Fibroblast of upper back skin (primary cell): ENCODE measurements at regions not wholly inside any gene's neighbourhood (a gene's known extent, or its start where the extent isn't known, plus 50 kb on each side); places are given as distances from the start of the nearest gene placed in this dataset.

Source experiments
- DNase-seq: peaks from one replicate; pipeline ENCODE4 v3.0.0-alpha.2; 2013

GRCh38 chr17:33789658-33790057, 465.4 kb upstream of the CCL2 start:
- no peak for DNase-seq

DNA sequence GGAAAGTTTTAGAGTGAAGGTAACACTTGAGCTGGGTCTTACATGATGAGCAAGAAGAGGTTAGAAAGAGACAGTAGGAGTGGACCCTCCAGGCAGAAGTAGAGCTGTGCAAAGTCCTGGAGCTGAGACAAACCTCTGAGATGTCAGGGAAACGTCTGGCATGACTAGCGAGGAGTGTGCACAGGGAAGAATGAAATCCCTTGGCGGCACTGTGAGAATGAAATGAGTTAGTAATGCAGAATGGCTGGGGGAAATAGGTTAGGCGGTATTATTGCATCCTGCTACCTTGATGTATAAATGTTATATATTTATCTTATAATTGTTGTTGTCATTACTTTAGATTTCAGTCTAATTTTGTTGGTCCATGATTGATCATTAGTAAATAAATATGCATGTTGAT, 457.9 kb upstream of the CCL2 start:
- no peak for DNase-seq

GRCh38 chr17:33798308-33798707, 456.8 kb upstream of the CCL2 start:
- DNase-seq: no peak

DNA sequence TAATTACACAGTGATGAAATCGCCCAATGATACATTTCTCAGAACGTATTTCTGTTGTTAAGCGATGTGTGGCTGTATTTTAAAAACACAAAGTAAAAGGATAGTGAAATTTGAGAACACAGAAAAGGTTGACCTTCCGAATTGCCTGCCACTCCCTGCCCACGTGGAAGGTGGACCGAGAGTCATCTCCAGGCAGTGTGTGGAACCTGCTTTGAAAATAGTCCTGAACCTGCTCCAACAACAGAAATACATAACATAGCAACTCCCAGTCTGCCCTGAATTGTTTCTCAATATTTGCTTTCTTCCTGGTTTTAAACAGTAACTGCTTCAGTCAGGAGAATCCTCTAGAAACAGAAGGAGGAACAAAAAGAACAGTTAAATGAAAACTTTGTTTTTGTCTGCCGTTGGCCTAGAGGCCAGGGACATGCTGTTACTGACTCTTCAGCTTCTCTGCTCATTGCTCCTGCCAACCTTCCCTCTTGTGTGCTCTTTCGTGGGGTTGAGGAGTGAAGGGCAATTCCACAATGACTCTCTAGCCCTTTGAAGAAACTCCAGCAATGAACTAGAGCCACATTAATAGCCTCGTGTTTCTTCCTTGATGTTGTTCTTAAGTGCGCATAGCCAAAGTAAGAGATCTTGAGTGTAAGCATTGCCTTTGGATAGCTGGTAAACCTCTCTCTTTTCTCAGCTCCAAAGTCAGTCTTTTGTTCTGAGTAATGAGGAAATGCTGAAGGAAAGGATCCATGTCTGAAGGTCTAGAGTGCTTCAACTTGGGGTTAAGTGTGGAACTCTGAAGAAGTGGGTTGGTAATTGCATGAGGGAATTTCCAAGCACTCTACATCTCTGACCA, 452.5 kb upstream of the CCL2 start:
- no peak for DNase-seq

DNA sequence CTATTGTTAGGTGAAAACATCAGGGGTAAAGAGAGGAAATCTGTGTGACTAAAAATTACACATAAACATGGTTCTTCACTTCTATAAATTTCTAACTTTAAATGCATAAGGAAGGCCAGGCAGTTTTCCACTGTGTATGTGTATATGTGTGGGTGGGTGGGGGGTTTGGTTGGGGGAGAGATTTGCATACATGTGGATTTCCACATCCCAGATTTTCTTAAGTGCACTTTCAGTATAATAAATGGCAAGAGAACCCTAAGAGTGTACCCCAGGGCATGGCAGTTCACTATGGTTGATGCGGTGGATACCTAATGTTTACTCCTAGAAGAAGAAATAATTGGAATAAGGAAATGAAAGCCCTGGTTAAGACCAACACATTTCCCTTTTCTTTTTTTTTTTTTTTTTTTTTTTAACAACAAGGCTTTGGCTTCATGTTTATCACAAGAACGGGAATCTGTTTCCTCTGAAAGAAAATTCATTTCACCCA, 451.8 kb upstream of the CCL2 start:
- no peak for DNase-seq

DNA sequence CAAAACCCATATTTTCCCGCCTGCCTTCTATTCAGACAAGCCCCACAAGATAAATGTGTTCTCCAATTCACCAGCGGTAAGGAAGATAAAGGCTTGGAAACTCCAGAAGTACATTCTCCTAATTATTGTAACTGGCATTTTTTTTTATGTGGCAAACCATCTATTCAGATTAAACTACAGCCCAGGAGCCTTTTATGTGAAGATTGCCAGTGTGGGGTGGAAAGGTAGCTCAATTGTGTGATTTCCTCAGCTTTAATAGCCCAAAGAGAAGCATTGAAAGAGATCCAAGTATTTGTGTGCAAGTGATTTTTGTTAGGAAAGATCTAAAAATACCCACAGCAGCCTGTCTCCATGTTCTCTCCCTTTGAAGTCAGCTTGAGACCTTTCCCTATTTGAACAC, 451.4 kb upstream of the CCL2 start:
- no peak for DNase-seq

- DNase-seq: no peak
Measured at GRCh38 chr17:33804401-33804800, 450.7 kb upstream of the CCL2 start.

- no peak for DNase-seq
Measured at GRCh38 chr17:33806631-33807030, 448.5 kb upstream of the CCL2 start.

- DNase-seq: no peak
Measured at GRCh38 chr17:33809748-33810147, 445.3 kb upstream of the CCL2 start.

DNA sequence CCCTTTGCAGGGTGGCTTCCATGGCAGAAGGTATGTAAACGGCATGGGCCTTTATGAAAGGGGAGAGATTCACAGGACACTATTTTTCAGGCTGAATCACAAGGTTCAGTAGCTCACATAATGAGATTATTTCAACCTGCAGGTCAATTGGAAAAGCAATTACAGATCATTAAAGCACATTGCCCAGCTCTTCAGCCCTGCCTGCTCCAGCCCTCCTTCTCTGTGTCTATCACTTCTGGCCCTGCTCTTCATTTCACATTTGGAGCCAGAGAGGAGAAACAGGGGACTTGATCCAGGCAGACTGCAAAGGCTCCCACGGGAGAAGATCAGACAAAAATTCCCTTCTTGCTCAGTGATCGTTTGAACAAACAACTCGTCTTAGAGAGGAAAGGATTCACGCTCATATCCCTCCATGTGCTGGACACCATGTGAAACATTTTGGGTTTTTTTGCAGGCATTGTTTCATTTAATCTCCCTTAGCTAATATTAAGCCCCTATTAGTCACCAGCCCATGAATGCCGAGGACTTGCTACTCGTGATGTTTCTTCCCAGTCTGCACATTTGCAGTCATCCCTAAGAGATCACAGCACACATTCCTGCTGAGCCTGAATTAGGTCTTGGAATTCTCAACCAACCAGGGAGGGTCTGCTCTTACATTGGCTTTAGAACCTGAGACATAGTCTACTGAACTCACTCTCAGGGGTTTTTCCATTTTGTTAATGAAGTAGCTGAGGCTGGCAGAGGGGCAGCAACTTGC, 443.9 kb upstream of the CCL2 start:
- no peak for DNase-seq

DNA sequence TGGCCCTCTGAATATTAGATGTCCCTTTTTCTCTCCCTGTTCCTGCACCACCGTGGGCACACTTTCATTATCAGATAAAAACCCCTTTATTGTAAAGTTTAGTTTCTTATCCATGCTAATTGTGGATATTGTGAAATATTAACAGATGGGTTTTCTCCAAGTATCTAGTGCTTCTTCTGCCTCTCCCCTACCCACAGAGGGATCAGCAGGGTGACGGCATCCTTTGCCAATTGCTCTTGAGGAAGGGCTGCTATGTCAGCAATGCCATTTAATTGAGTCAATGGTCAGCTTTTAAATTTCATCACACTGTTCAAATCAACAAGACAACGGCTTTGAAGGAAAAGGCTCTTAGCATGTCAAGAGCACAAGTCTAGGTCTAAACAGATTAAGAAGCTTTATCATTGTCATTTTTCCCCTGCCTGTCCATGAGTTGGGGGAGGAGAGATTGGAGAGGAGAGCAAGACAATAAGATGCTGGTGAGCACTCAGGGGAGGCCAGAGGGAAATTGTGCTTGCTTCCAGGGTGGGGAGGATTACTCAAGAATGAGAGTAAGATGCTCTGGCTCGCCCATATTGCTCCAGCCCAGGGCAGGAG, 443.0 kb upstream of the CCL2 start:
- no peak for DNase-seq

DNA sequence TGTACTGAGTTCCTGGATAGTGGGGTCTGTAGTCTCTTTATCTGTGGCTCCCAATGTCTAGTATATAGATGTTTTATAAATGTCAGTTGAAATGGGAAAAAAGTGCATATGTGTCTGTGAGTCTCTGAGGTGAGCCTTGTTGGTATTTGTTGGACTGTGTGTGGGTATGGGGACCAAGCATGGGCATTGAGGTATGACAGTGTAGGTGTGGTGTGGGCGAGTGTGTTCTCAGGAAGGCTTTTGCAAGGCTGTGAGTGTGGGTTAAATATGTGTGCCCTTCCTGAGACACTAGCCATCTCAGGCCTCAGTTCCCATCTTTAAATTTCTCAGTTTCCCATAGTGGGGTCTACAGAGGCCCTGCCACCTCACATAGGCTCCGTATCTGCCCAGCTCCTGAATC, 440.2 kb upstream of the CCL2 start:
- no peak for DNase-seq

GRCh38 chr17:33816036-33816435, 439.0 kb upstream of the CCL2 start:
- no peak for DNase-seq

- no peak for DNase-seq
Measured at GRCh38 chr17:33816842-33817617, 438.1 kb upstream of the CCL2 start.

GRCh38 chr17:33819539-33819938, 435.5 kb upstream of the CCL2 start:
- DNase-seq: no peak

- no peak for DNase-seq
Measured at GRCh38 chr17:33832262-33832661, 422.8 kb upstream of the CCL2 start.

- no peak for DNase-seq
Measured at GRCh38 chr17:33837281-33837680, 417.8 kb upstream of the CCL2 start.

DNA sequence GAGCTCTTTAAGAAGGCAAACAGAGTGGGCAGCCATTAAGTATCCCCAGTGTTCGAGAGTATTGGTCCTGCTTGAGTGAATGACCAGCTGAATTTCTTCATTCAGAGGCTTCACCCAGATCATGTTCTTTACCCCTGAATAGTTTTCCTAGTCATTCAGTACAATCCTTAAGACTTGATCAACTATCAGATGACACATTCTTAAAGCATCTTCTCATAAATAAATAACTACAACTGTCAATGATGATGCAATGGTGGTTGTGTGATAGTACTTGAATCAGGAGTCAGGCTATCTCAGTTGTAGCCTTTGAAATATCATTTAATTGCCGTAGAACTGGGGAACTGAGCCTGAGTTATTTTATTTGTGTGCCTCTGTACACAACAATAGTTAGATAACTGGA, 416.8 kb upstream of the CCL2 start:
- no peak for DNase-seq

DNA sequence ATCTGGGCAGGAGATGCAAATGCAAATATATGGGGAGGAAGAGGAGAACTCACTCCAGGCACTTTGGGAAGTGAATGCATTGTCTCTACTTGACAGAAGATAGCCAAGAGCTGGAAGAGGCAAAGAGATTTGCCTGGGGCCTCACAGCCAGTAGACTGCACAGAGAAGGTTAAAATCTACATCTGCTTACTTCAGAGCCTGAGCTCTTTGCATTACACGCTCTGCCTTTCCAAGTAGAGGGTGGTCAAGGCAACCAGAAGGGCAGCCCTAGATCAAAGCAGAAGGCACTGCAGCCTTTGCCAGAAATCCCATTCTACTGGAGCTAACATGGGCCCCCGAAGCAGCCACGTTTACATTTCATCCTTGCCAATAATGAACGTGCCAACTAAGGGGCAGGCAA, 407.2 kb upstream of the CCL2 start:
- DNase-seq: no peak

DNA sequence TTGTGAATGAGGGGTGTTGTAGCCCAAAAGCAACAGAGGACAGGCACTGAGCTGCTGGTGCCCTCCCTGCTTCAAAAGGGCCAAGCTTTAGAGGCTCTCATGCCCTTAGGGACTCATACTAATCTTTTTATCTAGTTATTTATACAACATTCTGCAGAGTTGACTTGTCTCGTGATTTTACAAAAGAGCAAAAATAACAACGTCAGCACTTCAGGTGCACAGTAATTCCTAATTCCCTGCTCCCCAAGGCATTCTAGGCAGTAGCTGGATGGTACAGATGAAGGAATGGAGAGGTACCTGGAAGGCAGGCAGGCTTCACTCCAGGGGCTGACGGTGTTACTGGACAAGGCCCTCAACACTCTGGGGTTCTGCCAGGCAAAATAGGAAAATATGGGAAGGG, 406.7 kb upstream of the CCL2 start:
- no peak for DNase-seq

DNA sequence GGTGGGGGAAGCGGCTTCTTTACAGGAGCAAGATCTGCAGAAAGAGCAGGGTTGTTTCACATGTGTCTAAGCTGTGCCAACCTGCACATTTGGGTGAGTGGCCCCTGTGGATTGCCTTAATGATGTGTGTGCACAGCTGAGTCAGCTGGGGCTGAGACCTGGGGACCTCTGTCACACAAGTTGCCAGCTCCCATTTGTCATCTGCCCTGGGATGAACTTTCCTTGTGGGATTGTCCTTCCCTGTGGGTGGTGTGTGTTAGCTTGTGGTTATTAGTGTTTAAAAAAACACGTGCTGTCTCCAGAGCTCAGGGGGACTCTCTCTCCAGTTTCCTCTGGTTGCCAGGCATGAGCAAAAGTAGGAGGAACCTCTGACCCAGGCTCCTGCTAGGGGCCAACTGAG, 400.5 kb upstream of the CCL2 start:
- no peak for DNase-seq

GRCh38 chr17:33858121-33858520, 397.0 kb upstream of the CCL2 start:
- no peak for DNase-seq

DNA sequence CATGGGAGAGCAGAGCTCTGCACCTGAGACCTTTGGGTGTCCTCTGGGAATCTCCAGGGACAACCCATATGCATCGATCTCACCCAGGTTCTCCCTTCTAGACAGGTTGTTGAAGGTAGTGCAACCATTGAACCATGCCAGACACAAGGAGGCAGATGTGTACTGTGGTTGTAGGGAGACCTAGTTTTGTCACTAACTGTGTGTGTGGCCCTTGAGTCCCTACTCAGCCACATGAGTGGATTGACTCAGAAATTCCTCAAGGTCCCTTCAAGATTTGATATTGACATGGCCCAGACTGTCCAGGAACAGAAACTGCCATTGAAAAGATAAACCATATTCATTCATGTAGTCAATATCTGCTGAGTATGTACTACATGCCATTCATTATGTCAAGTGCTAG, 396.4 kb upstream of the CCL2 start:
- DNase-seq: no peak
